ENCODE measurements at regions not wholly inside any gene's neighbourhood (a gene's known extent, or its start where the extent isn't known, plus 50 kb on each side); places are given as distances from the start of the nearest gene placed in this dataset.

DNA sequence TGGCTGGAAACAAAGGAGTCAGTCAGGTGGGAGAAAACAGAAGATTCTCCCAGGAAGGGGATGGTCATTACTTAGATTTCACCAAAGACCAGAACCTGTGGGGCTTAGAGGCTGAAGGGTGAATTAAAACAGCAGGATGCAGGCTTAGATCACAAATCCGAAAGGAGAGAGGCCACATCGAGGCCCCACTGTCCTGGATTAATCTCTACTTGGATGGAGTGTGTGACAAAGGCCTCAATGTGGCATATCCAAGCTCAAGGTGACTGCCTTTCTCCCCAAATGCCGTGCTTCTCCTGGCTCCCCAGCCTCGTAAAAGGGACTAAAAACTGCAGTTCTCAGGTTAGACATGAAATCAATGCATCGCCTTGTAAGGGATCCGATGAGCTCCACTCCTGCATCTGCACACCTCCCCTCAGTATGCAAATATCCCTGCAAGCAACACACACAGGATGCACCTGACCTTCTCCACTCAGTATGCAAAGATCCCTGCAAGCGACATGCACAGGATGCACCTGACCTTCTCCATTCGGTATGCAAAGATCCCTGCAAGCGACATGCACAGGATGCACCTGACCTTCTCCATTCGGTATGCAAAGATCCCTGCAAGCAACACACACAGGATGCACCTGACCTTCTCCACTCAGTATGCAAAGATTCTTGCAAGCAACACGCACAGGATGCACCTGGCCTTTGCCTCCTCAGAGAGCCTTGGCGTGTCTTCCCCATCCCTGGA, 447.4 kb downstream of the BRD1 start:
- DNase-seq: no peak

DNA sequence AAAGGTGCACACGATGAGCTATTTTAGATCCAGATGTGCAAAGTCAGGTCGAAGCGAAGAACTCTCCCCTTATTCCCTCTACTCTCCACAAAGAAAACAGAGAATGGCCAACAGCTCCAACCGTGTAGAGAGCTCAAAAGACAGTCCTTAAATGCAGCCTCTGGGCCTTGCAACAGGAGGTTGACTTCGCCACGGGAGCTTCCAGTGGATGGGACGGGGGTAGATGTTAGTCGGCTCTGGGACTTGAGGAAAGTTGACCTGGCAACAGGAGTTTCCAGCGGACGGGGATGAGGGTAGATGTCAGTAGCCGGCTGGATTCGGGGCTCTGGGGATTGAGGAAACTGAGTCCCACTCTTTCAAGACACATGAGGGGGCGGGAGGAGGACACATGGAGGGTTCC, 450.4 kb downstream of the BRD1 start:
- no peak for DNase-seq

DNA sequence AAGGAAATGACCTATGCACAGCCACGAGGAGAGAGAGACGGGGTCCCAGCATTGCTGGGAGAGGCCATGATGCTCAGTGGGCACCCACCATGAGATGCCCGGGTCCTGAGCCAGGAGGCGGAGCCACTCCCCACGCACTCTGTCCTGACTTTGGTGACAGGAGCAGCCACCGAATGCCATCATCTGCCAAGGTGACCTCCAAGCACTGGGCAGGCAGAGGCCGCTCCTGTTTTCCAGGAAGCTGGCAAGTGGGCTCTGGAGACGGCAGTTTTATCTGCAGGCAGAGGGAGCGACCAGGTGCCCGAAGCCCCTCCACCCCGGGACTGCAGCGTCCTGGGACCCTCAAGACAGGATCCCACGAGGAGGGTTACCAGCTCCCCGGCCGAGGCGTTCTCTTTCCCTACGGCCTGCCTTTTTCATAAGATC, 453.9 kb downstream of the BRD1 start:
- peak; percentile 32 for DNase-seq

DNA sequence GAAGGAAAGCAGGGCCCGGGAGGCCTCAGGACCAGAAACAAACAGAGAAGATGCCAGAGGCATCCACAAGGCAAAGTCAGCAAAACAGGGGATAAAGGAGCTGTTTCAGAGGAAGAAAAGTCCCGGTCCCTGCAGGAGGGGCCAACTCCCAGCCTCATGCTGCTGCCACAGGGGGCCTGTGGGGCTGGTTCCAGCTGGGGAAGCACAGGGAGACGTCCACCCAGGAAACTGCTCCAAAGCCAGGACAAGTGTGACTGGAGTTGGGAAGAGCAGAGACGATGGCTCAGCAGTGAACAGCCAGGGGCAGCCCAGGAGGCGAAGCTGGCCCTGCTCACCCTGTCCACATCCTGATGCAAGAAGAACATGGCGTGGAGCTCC, 454.4 kb downstream of the BRD1 start:
- peak; percentile 40 for DNase-seq

DNA sequence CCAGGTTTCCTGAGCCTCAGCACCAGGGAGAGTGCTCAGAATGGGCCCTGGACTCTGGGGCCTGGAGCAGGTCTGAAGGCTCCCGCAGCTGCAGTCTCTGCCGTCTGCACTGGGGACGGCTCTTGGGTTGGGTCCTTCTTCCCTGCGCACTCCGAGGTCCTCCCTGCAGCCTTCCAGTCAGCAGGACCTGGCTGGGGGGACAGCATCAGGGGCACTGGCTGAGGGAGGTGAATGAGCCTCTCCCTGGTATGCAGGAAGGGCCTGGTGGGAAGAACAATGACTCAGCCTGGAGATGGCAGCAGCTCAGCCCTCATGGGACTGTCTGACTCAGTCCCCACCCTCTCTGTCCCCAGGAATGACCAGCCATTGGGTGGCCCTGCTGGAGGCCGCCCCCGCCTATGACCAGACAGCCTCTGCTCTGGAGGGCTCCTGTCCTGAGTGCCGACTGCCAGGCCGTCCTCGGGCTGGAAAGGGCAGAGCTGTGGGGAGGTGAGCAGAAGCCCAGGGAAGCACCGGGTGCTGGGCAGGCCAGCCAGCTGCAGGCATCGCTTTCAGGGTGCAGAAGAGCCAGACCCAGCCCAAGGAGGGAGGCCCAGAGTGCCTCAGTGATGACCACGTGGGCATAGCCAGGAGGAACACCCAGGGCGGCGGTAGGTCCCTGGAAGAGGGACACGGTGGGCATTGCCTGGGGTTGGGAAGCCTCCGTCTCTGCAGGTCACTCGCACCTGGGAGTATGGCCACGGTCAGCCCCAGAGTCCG, 455.0 kb downstream of the BRD1 start:
- DNase-seq: peak; percentile 37

DNA sequence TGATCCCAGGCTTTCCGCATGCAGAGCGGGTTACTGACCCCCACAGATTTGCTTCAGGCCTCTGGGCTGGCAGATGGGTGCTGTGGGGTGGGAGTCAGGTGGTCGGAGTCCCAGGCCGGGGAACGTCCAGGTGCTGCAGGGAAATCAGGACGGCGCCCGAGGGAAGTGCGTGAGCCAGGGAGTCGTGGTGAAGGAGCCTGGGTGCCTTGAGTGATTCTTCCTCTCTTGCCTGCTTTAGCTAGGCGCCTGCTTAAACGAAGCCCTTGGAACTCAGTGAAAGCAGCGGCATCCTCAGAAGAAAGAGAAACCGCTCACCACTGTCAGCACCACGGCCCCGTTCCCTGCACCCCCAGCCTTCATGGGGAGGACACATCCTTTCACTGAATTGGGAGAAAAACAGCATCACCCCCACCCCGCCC, 455.6 kb downstream of the BRD1 start:
- peak; percentile 40 for DNase-seq

DNA sequence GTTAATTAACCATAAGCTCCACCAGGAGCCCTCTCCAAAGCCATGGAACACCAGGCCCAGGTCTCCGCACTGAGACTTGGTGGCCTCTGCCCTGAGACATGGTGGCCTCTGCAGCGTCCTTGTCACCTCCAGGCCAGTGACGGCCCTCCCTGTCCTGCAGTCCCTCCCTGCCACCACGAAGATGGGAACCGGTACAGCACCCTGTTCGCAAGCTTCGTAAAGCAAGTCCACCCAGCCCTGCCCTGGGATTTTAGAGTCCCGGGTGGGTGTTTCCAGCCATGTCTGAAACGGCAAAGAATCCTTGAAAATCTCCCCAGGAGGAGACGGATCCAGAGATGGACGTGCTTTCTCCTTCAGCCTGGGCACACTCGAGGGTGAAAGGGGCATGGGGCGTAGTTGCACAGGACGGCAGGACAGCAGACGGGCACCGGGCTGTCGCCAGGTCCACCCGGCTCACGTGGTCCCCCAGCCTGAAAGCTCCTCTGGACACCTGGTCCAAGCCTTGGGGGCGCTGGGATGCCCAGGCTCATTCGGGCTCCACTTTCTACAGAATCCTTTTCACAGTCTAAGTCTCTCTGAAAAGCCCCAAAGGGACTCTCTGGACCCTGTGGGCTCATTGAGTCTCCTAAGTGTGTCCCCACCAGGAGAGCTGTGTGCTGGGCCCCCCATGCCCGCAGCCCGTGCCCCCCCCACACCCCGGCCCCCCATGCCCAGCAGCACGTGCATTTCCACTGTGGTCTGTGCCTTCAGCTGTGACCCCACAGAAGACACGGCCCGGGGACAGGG, 456.2 kb downstream of the BRD1 start:
- DNase-seq: peak; percentile 30

DNA sequence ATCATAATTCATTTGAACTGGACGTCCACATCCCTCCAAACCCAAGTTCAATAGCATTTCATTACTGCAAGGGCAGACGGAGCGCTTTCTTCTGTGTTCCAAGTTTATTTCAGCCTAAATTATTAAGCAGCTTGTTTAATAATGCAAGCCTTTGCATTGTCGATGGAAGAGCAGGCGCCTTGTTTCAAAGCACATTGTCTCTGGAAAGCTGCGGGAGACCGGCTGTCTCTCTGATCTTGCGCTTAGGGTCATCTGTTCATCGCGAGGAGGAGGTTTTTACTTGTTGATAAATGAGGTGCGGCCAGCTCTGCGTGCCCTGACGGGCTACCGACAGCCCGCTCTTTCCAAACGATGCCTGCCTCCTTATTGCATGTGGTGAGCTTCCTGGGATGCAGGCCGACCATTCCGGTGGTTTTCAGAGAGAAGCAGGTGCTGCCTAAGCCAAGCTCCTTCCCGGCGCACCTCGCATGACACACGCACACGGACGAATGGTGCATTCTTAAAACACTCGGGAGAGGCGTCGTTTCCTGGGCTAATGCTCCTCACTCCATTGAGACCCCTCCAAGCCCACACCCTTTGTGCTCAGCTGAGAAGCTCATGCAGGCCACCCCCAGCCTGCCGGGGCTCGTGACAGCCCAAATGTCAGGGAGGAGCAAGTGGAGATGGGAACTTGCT, 456.9 kb downstream of the BRD1 start:
- peak; percentile 47 for DNase-seq

DNA sequence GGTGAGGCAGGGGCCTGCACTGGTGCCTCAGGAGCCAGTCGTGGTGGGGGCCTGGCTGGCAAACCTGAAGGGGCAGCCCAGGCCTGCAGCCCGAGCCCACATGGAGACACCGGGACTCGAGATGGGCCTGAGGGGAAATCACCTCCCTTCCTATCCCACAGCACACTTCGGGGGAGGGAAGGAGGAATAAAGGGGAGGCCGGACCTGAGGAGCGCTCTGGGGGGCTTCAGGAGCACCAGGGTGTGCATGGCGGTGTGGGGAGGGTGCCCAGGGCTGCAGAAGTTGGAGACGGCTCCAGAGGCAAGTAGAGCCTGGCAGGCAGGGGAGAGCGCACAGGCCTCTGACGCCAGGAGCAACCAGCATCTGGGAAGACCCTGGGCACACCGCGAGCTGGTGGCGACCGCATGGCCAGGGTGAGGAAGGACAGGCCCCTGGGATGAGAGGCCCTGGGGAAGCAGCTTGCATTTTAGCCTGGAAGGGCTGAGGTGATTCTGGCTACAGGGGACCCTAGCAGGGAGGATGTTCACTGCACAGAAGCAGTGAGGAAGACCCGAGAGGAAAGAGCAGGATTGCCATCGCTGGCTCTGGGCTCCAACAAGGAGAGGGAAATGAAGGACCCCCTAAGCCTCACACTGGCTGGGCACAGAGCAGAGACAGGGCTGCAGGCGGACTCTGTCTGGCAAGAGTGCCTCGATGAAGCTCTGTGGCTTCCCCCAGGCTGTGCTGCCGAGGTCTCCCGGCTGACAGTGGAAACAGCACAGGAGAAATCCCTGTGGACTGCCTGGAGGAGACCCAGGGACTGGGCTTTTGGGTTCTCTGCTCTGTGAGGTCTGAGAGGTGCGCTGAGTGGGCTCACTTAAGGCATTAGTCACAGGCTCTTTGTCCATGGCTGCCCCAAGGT, 457.7 kb downstream of the BRD1 start:
- DNase-seq: peak; percentile 32

DNA sequence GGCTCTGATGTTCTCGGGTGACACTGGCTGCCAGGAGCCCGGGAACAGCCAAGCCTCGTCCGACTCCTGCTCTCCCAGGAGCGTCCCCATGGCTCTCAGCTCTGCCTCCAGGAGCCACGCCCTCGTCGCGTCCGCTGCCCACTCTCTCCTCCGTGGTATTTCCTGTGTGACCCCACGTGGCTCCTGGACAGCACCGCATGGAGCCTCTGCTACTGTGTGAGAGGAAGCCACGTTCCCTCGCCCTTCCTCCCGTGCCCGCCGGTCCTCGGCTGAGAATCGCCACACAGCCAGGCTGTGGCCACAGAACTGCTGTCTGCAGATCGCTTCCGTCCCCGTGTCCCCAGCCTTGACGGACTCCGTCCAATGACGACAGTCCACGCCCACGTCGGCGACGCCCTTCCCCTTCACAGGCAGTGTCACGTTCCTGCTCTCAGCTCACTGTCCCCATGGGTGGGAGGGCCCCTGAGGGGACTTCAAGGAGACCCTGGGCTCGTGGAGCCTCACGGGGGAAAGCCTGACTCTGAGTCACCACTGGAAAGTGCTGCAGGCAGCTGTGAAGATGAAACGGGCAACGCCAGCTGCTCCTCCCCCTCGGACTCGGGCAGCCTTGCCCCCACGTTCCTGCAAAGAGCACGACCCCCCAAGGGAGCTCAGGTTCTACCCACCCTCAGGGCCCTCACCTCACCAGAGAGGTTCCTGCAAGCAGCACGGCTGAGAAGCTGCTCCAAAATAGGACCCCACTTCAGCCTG, 458.5 kb downstream of the BRD1 start:
- peak; percentile 53 for DNase-seq

DNA sequence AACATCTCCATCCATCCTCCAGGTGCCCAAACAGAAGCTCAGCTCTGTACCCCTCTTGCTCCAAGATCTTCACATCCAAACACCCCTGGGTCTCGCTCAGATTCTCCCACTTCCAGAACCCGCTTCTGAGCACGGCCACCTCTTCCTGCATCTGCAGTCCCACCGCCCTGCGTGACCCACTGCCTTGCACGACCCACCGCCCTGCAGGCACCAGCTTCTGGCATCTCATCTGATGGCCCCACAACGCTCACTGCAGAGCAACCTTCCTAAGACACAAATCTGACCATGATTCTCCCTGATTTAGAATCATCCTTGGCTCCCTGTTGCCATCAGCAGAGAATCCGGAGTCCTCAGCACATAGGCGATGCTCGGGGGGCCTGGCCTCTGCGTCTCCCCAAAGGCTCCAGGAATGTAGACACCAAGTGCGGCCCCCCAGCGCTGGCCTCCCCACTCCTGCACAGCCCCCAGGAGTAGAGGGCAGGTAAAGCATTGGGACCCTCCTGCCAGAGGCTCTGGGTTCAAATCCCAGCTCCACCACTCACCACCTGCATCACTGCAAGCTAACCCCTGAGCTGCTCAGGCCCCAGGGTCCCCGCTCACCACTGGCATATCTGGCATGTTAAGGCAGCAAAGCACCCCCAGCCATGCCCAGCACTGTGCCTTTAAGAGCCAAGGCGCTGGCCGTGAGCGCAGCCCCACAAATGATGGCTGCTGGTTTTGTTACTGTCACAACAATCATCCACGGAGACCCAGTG, 459.3 kb downstream of the BRD1 start:
- DNase-seq: peak; percentile 37

DNA sequence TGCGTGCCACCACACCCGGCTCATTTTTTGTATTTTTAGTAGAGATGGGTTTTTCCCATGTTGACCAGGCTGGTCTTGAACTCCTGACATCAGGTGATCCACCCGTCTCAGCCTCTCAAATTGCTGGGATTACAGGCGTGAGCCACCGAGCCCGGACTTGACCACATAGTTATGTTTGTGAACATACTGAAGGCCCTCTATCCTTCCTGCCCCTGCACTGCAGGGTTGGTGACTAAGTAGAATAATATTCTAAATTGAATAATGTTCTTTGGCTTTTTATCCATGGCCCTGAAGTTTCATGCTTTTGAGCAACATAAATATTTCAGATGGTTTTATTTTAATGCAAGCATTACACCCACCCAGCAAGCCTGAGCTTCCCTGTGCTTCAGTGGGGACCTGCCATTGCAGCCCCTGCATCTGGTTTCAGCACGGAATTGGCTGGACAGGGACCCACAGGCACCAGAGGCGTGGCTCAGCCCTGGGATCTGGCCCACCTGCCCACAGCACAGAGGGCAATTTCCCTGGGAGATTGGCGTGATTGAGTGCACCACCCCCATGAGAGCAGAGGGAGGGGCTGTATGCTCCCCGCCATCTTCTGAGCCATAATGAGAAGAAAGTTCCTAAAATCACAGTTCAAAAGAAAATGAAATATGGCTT, 460.5 kb downstream of the BRD1 start:
- DNase-seq: no peak

DNA sequence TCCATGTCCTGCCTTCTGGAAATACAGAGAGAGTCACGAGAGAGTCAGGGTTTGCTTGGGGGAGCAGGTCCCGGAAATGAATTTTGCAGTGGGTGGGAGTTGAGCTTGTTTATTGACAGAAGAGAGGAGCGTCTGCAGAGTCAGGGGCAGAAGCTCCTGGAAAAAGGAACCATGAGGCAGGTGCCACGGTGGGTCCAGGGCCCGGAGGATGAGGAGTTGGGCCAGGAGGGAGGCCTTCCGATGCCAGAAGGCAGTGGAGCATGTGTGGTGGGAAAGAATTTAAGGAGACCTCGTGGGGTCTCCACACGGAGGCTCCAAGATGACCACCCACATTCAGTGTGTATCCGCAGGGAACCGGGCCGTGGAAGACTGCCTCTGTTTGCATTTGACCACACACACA, 461.2 kb downstream of the BRD1 start:
- DNase-seq: no peak

DNA sequence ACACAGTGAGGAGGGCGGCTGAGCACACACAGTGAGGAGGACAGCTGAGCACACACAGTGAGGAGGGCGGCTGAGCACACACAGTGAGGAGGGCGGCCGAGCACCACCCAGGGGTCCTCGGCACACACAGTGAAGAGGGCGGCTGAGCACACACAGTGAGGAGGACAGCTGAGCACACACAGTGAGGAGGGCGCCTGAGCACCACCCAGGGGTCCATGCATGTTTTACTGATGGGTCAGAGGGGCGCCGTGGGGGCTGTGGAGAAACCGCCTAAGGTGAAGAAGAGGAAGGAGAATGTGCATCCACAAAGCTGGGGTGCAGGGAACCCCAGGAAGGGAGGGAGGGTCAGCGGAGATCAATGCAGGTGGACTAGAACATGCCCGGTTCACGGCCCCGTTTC, 461.8 kb downstream of the BRD1 start:
- no peak for DNase-seq

DNA sequence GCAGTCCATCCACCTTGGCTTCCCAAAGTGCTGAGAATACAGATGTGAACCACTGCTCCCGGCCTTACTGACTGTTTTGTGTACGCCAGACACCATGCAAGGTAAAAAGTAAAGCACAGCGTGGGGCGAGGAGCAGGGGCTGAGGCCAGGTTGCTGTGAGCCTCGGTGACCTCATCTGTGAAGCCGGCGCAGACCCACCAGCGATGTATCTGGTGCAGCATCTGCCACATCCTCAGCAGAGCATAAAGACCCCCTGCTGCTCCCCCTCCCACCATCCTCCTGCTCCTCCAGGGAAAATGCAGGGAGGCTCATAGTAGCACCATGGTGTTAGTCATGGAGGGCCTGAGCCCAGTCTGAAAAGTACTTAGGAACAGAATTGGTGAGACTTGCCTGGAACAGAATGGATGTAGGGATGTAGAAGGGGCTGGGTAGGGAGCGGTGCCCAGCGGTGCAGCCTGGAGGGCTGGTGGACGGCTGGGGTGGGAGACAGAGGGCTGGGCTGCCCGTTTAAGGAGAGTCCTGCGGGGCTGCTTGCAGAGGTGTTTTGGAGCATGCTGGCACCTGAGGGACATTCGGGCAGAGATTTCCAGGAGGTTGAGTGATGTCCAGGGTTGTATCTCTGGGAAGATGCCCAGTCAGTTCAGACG, 462.4 kb downstream of the BRD1 start:
- DNase-seq: no peak

DNA sequence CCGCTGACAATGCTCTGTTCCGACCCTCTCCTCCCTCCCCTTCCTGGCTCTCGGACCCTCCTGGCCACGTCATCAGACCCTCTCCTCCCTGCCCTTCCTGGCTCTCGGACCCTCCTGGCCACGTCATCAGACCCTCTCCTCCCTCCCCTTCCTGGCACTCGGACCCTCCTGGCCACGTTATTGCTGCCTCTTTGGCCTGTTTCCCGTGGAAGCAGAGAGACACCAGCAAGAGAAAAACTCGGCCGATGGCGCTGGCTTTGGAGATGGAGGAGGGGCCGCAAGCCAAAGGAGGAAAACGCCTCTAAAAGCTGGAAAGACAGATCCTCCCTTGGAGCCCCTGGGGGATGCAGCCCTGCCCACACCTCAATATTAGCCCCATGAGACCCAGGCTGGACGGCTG, 463.3 kb downstream of the BRD1 start:
- DNase-seq: no peak

DNA sequence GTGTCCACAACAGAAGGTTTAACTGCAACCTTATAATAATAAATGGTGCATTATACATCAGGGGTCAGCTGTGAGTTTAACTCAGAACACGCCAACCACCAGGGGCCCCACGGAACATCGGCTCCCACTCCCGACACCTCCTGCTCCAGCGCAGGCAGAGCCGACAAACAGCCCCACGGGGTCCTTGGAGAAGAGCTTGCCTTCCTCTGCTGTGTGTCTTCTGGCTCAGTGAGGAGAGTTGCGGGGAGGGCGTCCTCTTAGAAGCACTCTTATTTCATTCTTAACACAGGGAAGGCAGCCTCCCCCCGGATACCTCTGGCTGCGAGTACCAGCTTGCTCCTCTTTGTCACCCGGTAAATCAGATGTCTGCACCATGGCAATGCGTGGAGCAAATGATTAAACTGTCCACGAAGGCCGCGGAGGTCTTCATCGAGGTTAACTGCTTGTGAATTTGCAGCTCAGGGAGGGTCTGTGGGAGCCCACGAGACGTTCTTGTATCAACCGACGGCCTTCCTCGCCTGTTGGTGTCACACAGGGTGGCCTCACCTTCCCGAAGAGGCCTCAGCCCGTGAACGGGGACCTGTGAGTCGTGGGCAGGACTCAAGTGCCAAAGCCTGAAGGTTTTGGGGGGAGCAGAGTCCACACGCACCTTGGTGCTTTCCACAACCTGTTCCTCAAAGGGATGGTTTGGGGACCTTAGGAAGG, 464.0 kb downstream of the BRD1 start:
- DNase-seq: no peak

DNA sequence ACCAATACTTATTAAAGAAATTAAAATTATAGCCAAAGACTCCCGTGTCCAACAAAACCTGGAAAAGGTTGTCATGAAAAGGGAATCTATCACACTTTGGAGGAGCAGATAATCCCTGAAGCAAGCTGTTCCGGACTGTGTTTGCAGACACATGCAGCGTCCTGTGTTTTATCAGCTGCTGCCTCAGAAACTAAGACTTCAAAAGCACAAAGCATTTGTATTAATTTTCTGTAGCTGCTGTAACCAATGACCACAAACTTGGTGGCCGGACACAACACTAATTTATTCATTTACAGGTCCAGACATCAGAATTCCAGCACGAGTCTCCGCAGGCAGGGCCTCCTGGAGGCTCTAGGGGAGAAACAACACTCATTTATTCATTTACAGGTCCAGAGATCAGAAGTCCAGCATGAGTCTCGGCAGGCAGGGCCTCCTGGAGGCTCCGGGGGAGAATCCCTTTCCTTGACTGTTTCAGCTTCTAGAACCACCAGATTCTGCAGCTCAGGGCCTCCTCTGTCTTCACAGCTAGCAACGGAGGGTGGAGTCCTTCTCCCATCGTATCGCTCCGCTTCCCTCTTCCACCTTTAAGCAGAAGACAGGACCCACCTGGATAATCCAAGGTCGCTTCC, 465.3 kb downstream of the BRD1 start:
- no peak for DNase-seq
